Astrocyte of the cerebellum (primary cell): ENCODE measurements at regions not wholly inside any gene's neighbourhood (a gene's known extent, or its start where the extent isn't known, plus 50 kb on each side); places are given as distances from the start of the nearest gene placed in this dataset.

Experiments
- DNase-seq: peaks from one replicate; pipeline ENCODE4 v3.0.0-alpha.2; 2011; ENCODE audit warnings: low read depth
- H3K4me3 ChIP-seq: 2 replicates; pipeline ENCODE4 v1.5.1; 2011; ENCODE audit warnings: mild to moderate bottlenecking, low read depth, low read length, moderate library complexity
- in situ Hi-C: cut with HindIII; loops from 2 replicates; pipeline ENCODE4 v1.10.0; 2017; ENCODE audit warnings: low sequenced_read_pairs
- TF ChIP-seq, protein P1 (sequence below): IDR thresholded peaks from 2 replicates; pipeline ENCODE4 v1.5.1; 2012; ENCODE audit warnings: low read length, low read depth, moderate library complexity, mild to moderate bottlenecking; ENCODE audit errors: missing control alignments

DNA sequence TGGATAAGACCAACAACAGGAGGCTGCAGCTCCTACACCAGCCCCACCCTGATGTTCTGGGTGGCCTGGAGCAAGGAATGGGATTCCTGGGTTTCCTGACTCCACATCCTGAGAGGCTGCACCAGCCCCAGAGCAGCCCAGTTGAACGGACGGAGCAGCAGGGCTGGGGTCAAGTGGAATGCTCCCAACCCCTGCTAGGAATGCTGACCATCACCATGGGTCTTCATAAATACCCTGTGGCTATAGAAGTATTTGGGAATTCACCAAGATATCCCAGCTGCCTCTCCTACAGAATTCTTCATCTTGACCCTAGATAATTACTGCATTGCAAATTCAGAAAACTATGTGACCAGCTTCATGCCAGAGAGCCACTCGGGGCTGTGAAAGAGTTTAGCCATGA, 180.3 kb downstream of the THBS2 start:
- DNase-seq: peak; percentile 79
- TF ChIP-seq, protein P1, sequence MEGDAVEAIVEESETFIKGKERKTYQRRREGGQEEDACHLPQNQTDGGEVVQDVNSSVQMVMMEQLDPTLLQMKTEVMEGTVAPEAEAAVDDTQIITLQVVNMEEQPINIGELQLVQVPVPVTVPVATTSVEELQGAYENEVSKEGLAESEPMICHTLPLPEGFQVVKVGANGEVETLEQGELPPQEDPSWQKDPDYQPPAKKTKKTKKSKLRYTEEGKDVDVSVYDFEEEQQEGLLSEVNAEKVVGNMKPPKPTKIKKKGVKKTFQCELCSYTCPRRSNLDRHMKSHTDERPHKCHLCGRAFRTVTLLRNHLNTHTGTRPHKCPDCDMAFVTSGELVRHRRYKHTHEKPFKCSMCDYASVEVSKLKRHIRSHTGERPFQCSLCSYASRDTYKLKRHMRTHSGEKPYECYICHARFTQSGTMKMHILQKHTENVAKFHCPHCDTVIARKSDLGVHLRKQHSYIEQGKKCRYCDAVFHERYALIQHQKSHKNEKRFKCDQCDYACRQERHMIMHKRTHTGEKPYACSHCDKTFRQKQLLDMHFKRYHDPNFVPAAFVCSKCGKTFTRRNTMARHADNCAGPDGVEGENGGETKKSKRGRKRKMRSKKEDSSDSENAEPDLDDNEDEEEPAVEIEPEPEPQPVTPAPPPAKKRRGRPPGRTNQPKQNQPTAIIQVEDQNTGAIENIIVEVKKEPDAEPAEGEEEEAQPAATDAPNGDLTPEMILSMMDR: no peak
- H3K4me3 ChIP-seq: no peak overlapping the region
- in situ Hi-C loops: no loop called here

DNA sequence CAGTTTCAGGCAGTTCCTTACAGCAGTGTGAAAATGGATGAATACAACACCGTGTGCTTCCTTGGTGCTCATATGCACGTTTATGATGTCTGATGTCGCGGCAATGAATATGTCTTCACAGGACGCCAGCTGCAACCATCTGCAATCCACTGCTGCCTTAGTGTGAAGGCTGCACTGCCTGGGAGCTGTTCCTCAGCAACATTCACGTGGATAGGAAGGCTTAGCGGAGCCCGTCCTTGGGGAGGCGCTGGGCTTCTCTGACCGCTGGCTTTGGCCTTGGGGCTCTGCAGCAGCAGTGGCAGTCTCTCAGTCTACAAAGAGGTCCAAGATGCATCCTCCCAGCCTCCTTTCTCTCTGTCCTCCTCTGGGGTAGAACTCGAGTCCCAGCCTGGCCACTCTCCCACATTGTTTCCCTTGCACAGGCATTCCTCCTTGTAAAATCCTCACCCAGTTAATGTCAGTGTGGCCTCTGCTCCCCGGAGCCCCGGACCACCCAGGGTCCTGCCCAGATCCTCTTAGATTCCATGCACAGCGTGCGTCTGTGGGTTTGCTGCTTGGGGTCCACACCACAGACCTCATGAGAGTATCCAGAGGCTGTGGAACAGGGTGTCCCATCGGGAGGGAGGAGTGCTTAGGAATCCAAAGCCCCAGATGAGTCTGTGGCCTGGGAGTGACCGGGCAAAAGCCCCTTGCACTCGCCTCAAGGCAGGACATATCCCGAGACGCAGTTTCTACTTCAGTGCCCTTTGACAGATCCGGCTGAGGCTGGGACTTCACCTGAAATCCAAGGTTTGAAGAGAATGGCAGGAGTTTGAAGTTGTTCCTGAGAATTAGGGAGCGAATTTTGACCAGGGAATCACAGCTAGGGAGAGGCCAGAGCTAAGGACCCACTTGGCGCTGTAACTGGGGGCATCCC, 181.3 kb downstream of the THBS2 start:
- DNase-seq: no peak
- no peak overlapping the region for H3K4me3 ChIP-seq
- in situ Hi-C loops: no loop called here
- TF ChIP-seq, protein P1: no peak

DNA sequence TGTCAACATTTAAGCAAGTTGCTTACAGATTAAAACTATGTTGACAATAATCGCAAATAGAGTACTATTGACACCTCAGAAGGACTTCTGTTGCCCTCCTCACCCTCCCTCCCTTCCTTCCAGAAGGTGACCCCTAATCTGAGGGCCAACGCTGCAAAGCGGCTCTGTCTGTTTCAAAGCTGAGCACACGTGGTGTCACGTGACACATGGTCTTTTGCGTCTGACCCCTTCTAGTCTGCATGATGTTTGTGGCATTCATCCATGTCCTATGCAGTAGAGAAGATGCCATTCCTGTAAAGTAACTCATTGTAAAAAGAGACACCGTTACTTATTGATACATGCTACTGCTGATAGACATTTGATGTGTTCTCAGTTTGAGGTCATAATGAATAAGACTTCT, 182.3 kb downstream of the THBS2 start:
- DNase-seq: no peak
- in situ Hi-C loops: no loop called here
- no peak overlapping the region for H3K4me3 ChIP-seq
- TF ChIP-seq, protein P1: no peak

DNA sequence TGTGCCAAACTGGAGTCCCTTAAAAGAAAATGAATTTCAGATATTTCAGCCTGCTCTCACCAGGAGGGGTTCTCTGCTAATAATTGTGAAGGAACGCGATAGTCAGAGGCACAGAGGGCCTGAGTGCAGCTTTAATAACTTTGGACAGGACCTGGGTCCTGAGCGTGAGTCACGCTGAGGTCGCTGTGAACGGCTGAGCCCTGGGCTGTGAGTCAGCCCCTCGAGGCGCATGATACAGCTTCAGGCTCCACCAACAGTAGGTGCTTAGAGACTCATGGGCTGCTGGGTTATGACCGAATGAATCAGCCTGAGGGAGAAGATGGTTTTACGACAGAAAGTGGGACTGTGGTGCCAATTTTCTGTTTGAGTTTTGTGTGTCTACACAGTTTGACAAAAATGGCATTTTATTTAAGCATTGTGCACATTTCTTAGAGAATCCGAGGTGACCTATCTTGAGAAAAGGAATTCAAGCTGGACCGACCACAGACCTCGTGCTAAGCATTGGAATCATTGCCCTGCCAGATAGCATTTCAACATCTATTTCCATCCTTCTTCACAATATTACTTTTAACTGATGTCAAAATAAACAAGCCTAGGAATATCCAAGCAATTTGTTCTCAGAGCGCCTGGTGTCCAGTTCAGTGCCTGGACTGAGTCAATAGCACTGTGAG, 183.0 kb downstream of the THBS2 start:
- in situ Hi-C loops: no loop called here
- no peak overlapping the region for H3K4me3 ChIP-seq
- TF ChIP-seq, protein P1: peak; percentile 11
- peak; percentile 97 for DNase-seq

DNA sequence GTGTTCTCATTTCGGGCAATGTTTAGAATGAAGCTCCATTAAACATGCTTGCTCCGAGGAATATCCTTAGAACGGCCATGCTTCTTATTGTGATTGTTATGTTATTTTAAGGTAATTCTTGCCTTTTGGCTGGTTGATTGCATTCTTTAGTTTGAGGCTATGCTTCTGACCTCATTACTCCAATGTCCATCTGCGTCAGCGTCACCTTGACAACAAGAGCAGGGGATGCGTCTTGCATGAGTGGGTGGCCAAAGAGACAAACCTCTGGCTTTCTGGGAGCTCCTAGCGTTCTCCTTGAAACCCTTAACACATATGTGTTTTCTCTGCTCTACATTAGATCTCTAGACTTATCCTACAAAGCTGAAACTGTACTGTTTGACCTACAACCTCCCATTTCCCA, 184.3 kb downstream of the THBS2 start:
- DNase-seq: no peak
- H3K4me3 ChIP-seq: no peak overlapping the region
- in situ Hi-C loops: no loop called here
- TF ChIP-seq, protein P1: no peak

DNA sequence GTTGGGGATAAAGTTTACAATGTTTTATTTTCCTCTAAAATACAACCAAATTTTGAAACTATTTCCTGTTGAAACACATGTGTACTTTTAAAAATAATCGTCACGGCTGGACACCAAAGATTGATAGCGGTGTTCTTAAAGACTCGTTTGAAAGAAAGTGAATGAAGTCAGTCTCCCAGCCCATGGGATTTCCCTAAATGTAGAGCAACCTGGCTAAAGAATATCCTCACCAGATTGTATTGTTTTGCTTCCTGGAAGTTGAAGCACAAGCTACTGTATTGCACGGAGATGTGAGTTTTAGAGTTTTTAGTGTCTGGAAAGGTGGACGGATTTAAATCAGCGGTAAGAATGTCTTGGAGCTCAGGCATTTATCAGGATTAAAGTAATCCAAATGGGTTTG, 189.5 kb downstream of the THBS2 start:
- TF ChIP-seq, protein P1: no peak
- in situ Hi-C loops: no loop called here
- DNase-seq: no peak
- no peak overlapping the region for H3K4me3 ChIP-seq
